IMR-90 (cell line): ENCODE measurements at regions not wholly inside any gene's neighbourhood (a gene's known extent, or its start where the extent isn't known, plus 50 kb on each side); places are given as distances from the start of the nearest gene placed in this dataset.

Source experiments
- ATAC-seq: fragments of 200-7000 bp; cut with Tn5 transposase; 2 replicates; pipeline ENCODE4 v1.9.1; 2020; ENCODE audit warnings: low read depth, mild to moderate bottlenecking, moderate library complexity
- BruUV-seq: library from RNA; stranded (reverse); fragments of 400-500 nt; replicated peaks from 2 replicates; lab custom pipeline; 2021; lab: Mats Ljungman, UMichigan
- CTCF ChIA-PET: fragments of 300-600 bp; formaldehyde crosslinking; extraction: SDS; loops from one replicate; lab custom pipeline; 2021; ENCODE audit warnings: antibody characterized with exemption; lab: Yijun Ruan, JAX
- POLR2A ChIA-PET: fragments of 300-600 bp; sonication (Branson Sonifier 250); formaldehyde crosslinking; loops from one replicate; lab custom pipeline; 2022; ENCODE audit warnings: antibody characterized with exemption; ENCODE audit not compliant: unreplicated experiment; lab: Charles Lee
- DNase-seq: peaks from one replicate; pipeline ENCODE4 v3.0.0; 2013
- H2AFZ ChIP-seq: replicated peaks from 2 replicates; pipeline ENCODE3; 2013; ENCODE audit warnings: low read length, mild to moderate bottlenecking; ENCODE audit not compliant: poor library complexity
- H2AK5ac ChIP-seq: 2 replicates; pipeline ENCODE4 v1.6.1; 2013; ENCODE audit warnings: low read depth, low read length, inconsistent platforms
- H2AK9ac ChIP-seq: replicated peaks from 2 replicates; pipeline ENCODE3; 2013; ENCODE audit warnings: mild to moderate bottlenecking, low read depth, low read length, moderate library complexity; ENCODE audit not compliant: poor library complexity
- H2BK120ac ChIP-seq: 2 replicates; pipeline ENCODE4 v1.6.1; 2013; ENCODE audit warnings: low read depth, low read length, inconsistent platforms
- H2BK15ac ChIP-seq: 3 replicates; pipeline ENCODE4 v1.6.1; 2013; ENCODE audit warnings: low read depth, low read length, inconsistent platforms
- H2BK20ac ChIP-seq: 2 replicates; pipeline ENCODE4 v1.6.1; 2013; ENCODE audit warnings: low read depth, mild to moderate bottlenecking, inconsistent platforms, low read length, moderate library complexity
- H2BK5ac ChIP-seq: 2 replicates; pipeline ENCODE4 v1.6.1; 2013; ENCODE audit warnings: mild to moderate bottlenecking, low read depth, low read length, inconsistent platforms; ENCODE audit not compliant: poor library complexity, severe bottlenecking
- H3K14ac ChIP-seq: replicated peaks from 2 replicates; pipeline ENCODE4 v1.6.1; 2013; ENCODE audit warnings: low read depth, low read length, inconsistent platforms
- H3K18ac ChIP-seq: 2 replicates; pipeline ENCODE4 v1.6.1; 2013; ENCODE audit warnings: low read depth, low read length, control low read depth
- H3K23ac ChIP-seq: 2 replicates; pipeline ENCODE4 v1.6.1; 2013; ENCODE audit warnings: low read depth, low read length, inconsistent platforms
- H3K27ac ChIP-seq: 2 replicates; pipeline ENCODE4 v1.5.1; 2013; ENCODE audit warnings: mild to moderate bottlenecking, control low read depth, low read length; ENCODE audit not compliant: insufficient read depth
- H3K27me3 ChIP-seq: 2 replicates; pipeline ENCODE4 v1.6.1; 2013; ENCODE audit warnings: low read length; ENCODE audit not compliant: control insufficient read depth, insufficient read depth
- H3K36me3 ChIP-seq: 2 replicates; pipeline ENCODE4 v1.6.1; 2013; ENCODE audit warnings: low read length, mixed read lengths; ENCODE audit not compliant: control insufficient read depth, insufficient read depth
- H3K4ac ChIP-seq: 2 replicates; pipeline ENCODE4 v1.6.1; 2013; ENCODE audit warnings: low read depth, low read length, inconsistent platforms
- H3K4me1 ChIP-seq: 2 replicates; pipeline ENCODE4 v1.6.1; 2013; ENCODE audit warnings: low read length, mixed read lengths; ENCODE audit not compliant: control insufficient read depth, insufficient read depth
- H3K4me2 ChIP-seq: 2 replicates; pipeline ENCODE4 v1.6.1; 2013; ENCODE audit warnings: low read depth, mild to moderate bottlenecking, control low read depth, low read length, moderate library complexity
- H3K4me3 ChIP-seq: 2 replicates; pipeline ENCODE4 v1.5.1; 2013; ENCODE audit warnings: low read depth, mild to moderate bottlenecking, control low read depth, low read length, moderate library complexity; ENCODE audit not compliant: insufficient read depth
- H3K56ac ChIP-seq: 2 replicates; pipeline ENCODE4 v1.6.1; 2013; ENCODE audit warnings: low read length, inconsistent platforms; ENCODE audit not compliant: insufficient read depth; ENCODE audit errors: extremely low read depth
- H3K79me1 ChIP-seq, 2 experiments: 2 replicates each; pipeline ENCODE4 v1.6.1; 2013; ENCODE audit warnings: low read length in 2 of 2, inconsistent platforms in 1 of 2, low read depth in 1 of 2
- H3K9ac ChIP-seq: 2 replicates; pipeline ENCODE4 v1.6.1; 2013; ENCODE audit warnings: low read depth, low read length, control low read depth
- H3K9me1 ChIP-seq: 2 replicates; pipeline ENCODE4 v1.6.1; 2013; ENCODE audit warnings: low read length, inconsistent platforms; ENCODE audit not compliant: insufficient read depth
- H3K9me3 ChIP-seq: 2 replicates; pipeline ENCODE4 v1.6.1; 2013; ENCODE audit warnings: low read length; ENCODE audit not compliant: control insufficient read depth, insufficient read depth
- H4K20me1 ChIP-seq: 2 replicates; pipeline ENCODE4 v1.6.1; 2013; ENCODE audit warnings: low read length, inconsistent platforms; ENCODE audit not compliant: insufficient read depth
- H4K5ac ChIP-seq: 2 replicates; pipeline ENCODE4 v1.6.1; 2013; ENCODE audit warnings: mild to moderate bottlenecking, low read depth, low read length, control low read depth
- H4K8ac ChIP-seq, 2 experiments: 2 replicates each; pipeline ENCODE4 v1.6.1; 2013; ENCODE audit warnings: low read depth in 2 of 2, low read length in 2 of 2, control low read depth in 1 of 2, inconsistent platforms in 1 of 2
- H4K91ac ChIP-seq: 2 replicates; pipeline ENCODE4 v1.6.1; 2013; ENCODE audit warnings: low read depth, low read length, inconsistent platforms; ENCODE audit not compliant: insufficient read depth
- BHLHE40 ChIP-seq: fragments of 150-350 bp; IDR thresholded peaks from 2 replicates; pipeline ENCODE4 v1.6.1; 2016; ENCODE audit warnings: mild to moderate bottlenecking, low read depth, low read length
- NFE2L2 ChIP-seq: fragments of 150-350 bp; IDR thresholded peaks from 2 replicates; pipeline ENCODE4 v1.6.1; 2016; ENCODE audit warnings: low read depth, mild to moderate bottlenecking, low read length
- RAD21 ChIP-seq: IDR thresholded peaks from 2 replicates; pipeline ENCODE4 v1.6.1; 2012; ENCODE audit warnings: low read length, improper control_type of control experiment
- RFX5 ChIP-seq: IDR thresholded peaks from 2 replicates; pipeline ENCODE4 v1.8.0; 2012; ENCODE audit warnings: low read depth, mild to moderate bottlenecking, low read length, moderate library complexity
- SMC3 ChIP-seq: fragments of 150-350 bp; IDR thresholded peaks from 2 replicates; pipeline ENCODE4 v1.6.1; 2016; ENCODE audit warnings: low read depth, mild to moderate bottlenecking, antibody characterized with exemption, low read length, moderate library complexity
- WGBS, 2 experiments: methylation state at CpG; one replicate each; pipeline versions ENCODE4 v1.1.5 to v1.1.7; 2013; ENCODE audit warnings: missing lambda C conversion rate in 2 of 2; ENCODE audit not compliant: insufficient read length in 1 of 2; ENCODE audit errors: extremely low coverage in 2 of 2; 5-methylcytosine and 5-hydroxymethylcytosine counted together
- dilution Hi-C: fragments of 300-500 bp; cut with HindIII; formaldehyde crosslinking; loops from one replicate; pipeline ENCODE4 v1.14.3; 2018; ENCODE audit warnings: low sequenced_read_pairs; ENCODE audit not compliant: unreplicated experiment
- in situ Hi-C: fragments of 300-500 bp; cut with MboI; formaldehyde crosslinking; loops from 3 replicates; pipeline ENCODE4 v1.14.3; 2019; ENCODE audit warnings: low sequenced_read_pairs, inconsistent platforms, mixed read lengths
- intact Hi-C: fragments of 100-400 bp; cut with micrococcal nuclease; formaldehyde crosslinking; loops from 2 replicates; pipeline ENCODE4 v1.10.0; 2022
- TF ChIP-seq, protein P1 (sequence below): conservative IDR thresholded peaks from 2 replicates; pipeline ENCODE4 v1.5.1; 2012; ENCODE audit warnings: mild to moderate bottlenecking, low read depth, low read length, improper control_type of control experiment

DNA sequence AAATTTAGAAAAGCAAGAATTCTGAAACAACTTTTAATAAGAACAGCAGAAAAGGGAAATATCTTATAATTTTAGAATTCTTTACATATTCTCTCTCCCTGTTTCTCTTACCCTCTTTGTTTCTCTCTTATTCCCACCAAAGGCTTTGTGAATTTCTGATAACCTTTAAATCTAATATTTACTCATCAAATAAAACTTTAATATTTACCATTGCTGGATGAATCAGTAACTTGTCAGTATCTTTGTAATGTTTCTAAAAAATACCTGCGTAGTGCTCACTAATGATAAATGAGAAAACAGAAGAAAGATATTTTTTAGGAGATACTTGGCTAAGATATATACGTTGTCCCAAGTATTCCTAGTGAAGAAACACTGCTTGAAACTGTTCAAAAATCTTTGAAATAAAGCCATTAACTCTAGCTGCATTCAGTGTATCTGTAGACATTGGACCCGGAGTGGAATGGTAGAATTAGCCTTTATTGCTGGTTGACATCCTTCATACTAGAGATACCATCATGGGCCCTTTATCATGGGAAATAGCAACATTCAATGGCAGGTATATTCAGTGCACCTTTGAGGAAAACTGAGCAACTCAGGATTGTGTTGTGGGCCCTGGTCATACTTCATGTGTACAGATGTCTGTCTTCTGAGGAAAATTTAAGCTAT is 2160.4 kb downstream of the MAT2B start:
- no peak overlapping the region for H2AK9ac ChIP-seq
- no TSS peak for BruUV-seq
- no peak overlapping the region for H3K56ac ChIP-seq
- no peak overlapping the region for H3K4me2 ChIP-seq
- intact Hi-C loops = no loop called here
- no peak overlapping the region for H4K5ac ChIP-seq
- no peak overlapping the region for H3K14ac ChIP-seq
- no peak overlapping the region for H3K4me3 ChIP-seq
- H4K8ac ChIP-seq = no peak overlapping the region
- CTCF ChIA-PET = no interaction called here
- TF ChIP-seq RAD21 (no peak), SMC3 (no peak), NFE2L2 (no peak), RFX5 (no peak), BHLHE40 (no peak)
- TF ChIP-seq, protein P1, sequence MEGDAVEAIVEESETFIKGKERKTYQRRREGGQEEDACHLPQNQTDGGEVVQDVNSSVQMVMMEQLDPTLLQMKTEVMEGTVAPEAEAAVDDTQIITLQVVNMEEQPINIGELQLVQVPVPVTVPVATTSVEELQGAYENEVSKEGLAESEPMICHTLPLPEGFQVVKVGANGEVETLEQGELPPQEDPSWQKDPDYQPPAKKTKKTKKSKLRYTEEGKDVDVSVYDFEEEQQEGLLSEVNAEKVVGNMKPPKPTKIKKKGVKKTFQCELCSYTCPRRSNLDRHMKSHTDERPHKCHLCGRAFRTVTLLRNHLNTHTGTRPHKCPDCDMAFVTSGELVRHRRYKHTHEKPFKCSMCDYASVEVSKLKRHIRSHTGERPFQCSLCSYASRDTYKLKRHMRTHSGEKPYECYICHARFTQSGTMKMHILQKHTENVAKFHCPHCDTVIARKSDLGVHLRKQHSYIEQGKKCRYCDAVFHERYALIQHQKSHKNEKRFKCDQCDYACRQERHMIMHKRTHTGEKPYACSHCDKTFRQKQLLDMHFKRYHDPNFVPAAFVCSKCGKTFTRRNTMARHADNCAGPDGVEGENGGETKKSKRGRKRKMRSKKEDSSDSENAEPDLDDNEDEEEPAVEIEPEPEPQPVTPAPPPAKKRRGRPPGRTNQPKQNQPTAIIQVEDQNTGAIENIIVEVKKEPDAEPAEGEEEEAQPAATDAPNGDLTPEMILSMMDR = no peak
- H3K4me1 ChIP-seq = no peaks in the 10 kb centered on the region
- no peak overlapping the region for H3K18ac ChIP-seq
- H3K27ac ChIP-seq = no peak overlapping the region
- no peak overlapping the region for H3K4ac ChIP-seq
- H2BK15ac ChIP-seq = no peak overlapping the region
- peaks cover 3% of the 10 kb centered on the region for H3K9me3 ChIP-seq
- H4K20me1 ChIP-seq = no peaks in the 10 kb centered on the region
- no peak overlapping the region for H4K91ac ChIP-seq
- H3K36me3 ChIP-seq = no peaks in the 10 kb centered on the region
- POLR2A ChIA-PET = no interaction called here
- dilution Hi-C loops = no loop called here
- no peak for ATAC-seq
- no peak overlapping the region for H2BK5ac ChIP-seq
- H3K9ac ChIP-seq = no peak overlapping the region
- H2AK5ac ChIP-seq = no peak overlapping the region
- H3K23ac ChIP-seq = no peak overlapping the region
- DNase-seq = no peak
- in situ Hi-C loops = no loop called here
- H3K27me3 ChIP-seq = no peaks in the 10 kb centered on the region
- H2BK120ac ChIP-seq = no peak overlapping the region
- no peaks in the 10 kb centered on the region for H3K79me1 ChIP-seq
- 50% methylated on average over 1 of the region's 3 CpGs; no CpG with 5 or more reads in 1 of the 2 experiments for WGBS, 2 experiments
- H3K9me1 ChIP-seq = no peaks in the 10 kb centered on the region
- H2BK20ac ChIP-seq = no peak overlapping the region
- no peak overlapping the region for H2AFZ ChIP-seq
